Activated T-cell treated with anti-CD3 and anti-CD28 coated beads for 48 hours (primary cell): ENCODE measurements at regions not wholly inside any gene's neighbourhood (a gene's known extent, or its start where the extent isn't known, plus 50 kb on each side); places are given as distances from the start of the nearest gene placed in this dataset.
A peak's percentile ranks its signal among the peaks of the same experiment; 100 is the strongest.

Experiments
- DNase-seq: peaks from one replicate; pipeline ENCODE4 v3.0.0-alpha.2; 2020; ENCODE audit warnings: low read depth

DNA sequence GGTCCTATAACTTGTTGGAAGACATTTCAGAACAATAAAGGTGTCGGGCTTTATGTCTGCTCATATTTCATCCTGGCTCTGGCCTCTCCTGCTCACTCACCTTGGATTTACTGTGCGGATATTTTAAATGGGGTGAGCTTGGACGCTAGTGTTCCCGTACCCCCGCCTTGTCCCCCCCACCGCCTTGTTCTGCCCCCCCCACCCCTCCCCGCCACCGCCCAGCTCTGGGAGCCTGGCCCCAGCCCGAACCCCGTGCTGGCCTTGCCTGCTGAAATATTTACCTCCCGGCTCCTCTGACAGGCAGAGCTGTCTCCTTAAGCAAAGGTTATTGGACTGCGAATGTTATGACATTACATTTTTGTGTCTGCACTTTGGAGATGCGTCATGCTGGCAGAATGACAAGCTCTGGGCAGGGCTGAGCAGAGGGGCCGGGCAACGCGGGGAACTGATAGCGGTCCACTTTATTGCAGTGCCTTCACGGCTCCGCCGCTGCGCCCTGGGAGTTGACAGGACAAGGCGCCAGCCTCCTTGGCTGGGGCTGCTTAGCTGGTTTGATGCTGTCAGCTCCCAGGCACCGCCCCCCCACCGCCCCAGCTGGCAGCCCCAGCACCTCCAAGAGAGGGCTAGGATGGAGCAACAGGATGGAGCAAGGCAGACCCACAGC is 222.5 kb upstream of the GSE1 start:
- DNase-seq = no peak

DNA sequence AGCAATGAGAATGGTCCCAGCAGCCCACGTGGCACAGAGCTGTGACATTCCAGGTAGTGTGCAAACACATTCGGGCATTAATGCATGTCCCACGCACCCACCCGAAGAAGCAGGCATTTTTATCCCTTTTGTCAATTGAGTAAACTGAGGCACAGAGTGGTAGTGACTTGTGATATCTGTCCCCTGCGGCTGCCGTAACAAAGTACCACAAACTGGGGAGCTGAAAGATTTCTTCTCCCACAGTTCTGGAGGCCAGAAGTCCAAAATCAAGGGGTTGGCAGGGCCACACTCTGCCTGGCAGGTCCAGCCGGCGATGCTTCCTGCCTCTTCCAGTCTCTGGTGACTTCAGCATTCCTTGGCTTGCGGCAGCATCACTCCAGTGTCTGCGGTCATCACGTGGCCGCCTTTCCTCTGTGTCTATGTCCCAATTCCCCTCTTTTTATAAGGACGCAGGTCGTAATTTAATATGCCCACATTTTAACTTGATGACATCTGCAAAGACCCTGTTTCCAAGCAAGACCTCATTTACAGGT is 221.9 kb upstream of the GSE1 start:
- no peak for DNase-seq

DNA sequence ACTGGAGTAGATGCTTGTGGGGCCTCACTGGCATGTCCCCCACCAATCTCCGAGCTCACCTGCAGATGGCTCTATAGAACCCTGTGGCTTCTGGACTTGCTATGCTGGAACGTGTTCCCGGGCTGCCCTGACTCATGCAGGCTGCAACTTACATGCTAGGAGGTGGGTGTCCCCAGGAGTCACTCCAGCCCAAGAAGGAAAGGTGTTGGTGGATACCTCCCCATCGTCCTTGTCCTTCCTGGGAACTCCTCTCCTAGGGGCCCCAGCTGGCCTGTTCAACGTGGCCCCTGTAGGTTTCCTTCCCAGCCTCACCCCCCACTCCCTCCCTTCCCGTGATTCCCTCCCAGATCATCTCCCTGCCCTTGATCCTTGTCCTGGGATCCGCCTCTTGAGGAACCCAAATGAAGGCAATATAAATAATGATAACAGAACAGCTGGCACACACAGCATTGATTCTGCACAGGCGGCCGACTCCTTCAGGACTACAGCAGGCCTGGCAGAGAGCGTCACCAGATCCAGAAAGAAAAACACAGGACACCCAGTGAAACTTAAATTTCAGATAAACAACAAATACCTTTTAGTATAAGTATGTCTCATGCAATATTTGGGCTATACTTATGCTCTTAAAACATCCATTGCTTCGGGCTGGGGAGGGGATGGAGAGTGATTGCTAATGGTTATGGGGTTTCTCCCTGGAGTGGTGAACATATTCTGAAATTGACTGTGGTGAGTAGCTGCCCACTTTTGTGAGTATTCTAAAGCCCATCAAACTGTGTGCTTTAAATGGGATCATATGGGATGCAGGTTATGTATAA is 221.1 kb upstream of the GSE1 start:
- no peak for DNase-seq

DNA sequence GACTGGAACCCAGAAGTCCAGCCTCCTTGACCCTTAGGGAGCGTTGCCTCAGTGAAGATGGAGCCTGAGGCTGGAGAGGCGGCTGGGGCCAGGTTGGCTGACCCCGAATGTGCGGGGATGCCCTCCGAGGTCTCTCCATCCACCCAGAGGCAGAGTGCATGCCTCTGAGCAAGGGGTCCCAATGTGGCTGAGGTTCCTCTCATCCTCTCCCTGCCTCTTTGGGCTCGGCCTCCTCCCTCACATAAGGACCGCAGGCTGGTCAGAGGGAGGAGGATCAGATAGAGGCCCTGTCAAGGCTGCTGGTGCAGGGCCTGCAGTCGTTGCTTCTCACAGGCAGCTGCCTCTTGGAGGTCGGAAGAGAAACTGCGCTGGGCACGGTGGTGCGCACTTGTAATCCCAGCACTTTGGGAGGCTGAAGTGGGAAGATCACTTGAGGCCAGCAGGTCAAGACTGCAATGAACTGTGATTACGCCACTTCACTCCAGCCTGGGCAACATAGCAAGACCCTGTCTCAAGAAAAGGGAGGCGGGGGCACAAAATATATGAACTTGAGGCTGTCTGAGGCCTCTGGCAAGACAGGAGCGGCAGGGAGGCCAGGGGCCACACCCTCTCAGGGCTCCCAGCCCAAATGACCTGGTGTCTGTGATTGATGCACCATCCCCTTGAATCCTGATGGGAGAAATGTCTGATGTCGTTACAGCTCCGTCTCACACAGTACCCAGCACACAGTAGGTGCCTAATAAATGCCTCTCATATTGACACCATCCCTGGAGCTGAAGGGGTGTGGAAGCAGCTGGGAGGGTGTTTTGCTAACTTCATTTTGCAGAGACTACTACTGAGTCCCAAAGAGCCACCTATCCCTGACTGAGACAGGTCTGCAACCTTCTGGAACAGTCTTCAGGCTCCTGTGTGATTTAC is 220.1 kb upstream of the GSE1 start:
- no peak for DNase-seq

- peak; percentile 59 for DNase-seq
Observed at GRCh38 chr16:85393674-85394451, 219.3 kb upstream of the GSE1 start.

GRCh38 chr16:85394456-85395206 is 218.5 kb upstream of the GSE1 start:
- DNase-seq = no peak

GRCh38 chr16:85395207-85395912 is 217.8 kb upstream of the GSE1 start:
- no peak for DNase-seq

- DNase-seq = no peak
Observed at GRCh38 chr16:85395913-85396878, 216.9 kb upstream of the GSE1 start.

GRCh38 chr16:85396879-85397871 is 215.9 kb upstream of the GSE1 start:
- peak; percentile 16 for DNase-seq

DNA sequence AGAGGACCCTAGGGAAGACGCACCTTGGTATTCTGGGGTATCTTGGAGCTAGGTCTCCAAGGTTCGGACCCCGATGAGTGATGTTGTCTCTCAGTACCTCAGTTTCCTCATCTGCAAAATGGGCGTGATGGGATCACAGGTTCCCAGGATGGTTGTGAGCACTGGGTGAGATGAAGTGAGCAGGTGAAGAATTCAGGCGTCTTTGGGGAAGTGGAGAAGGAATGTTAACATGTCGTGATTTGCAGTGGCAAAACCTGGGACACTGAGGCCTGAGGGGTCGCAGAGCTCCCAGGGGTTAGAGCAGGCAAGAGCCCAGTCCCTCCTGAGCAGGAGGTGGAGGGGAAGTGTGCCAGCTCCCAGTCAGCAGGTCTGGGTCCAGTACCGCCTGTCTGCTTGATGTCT is 215.1 kb upstream of the GSE1 start:
- no peak for DNase-seq

- DNase-seq = no peak
Observed at GRCh38 chr16:85398688-85399582, 214.2 kb upstream of the GSE1 start.

- DNase-seq = no peak
Observed at GRCh38 chr16:85399583-85400284, 213.4 kb upstream of the GSE1 start.

- no peak for DNase-seq
Observed at GRCh38 chr16:85400305-85401205, 212.6 kb upstream of the GSE1 start.

GRCh38 chr16:85401370-85401916 is 211.7 kb upstream of the GSE1 start:
- DNase-seq = no peak
